ENCODE measurements at regions not wholly inside any gene's neighbourhood (a gene's known extent, or its start where the extent isn't known, plus 50 kb on each side); places are given as distances from the start of the nearest gene placed in this dataset.
"Not testable (repeated sequence)": the region's sequence is repeated elsewhere in the genome, so short reads cannot be mapped to it uniquely, and the experiment has no call there.

- H3K27ac ChIP-seq, result no peak overlapping the region
- no peak for TF ChIP-seq CTCF (conservative IDR thresholded peaks at IDR 0.05)
Measured at GRCh38 chr22:34639911-34640310, 426.0 kb upstream of the ISX start.

GRCh38 chr22:34645375-34645774, 420.6 kb upstream of the ISX start:
- peak; percentile 23; the same call in 1 of the 2 replicates for TF ChIP-seq CTCF (conservative IDR thresholded peaks at IDR 0.05)
- H3K27ac ChIP-seq, result no peak overlapping the region

GRCh38 chr22:34669001-34669400, 397.0 kb upstream of the ISX start:
- no peak overlapping the region for H3K27ac ChIP-seq
- TF ChIP-seq CTCF (conservative IDR thresholded peaks at IDR 0.05), result no peak

GRCh38 chr22:34683031-34683430, 382.9 kb upstream of the ISX start:
- not testable (repeated sequence) for H3K27ac ChIP-seq

GRCh38 chr22:34684278-34684677, 381.7 kb upstream of the ISX start:
- not testable (repeated sequence) for H3K27ac ChIP-seq

- TF ChIP-seq CTCF (conservative IDR thresholded peaks at IDR 0.05), result no peak
- H3K27ac ChIP-seq, result no peak overlapping the region
Measured at GRCh38 chr22:34687116-34687515, 378.8 kb upstream of the ISX start.

- no peak overlapping the region for H3K27ac ChIP-seq
- no peak for TF ChIP-seq CTCF (conservative IDR thresholded peaks at IDR 0.05)
Measured at GRCh38 chr22:34688825-34689224, 377.1 kb upstream of the ISX start.

GRCh38 chr22:34696557-34696956, 369.4 kb upstream of the ISX start:
- TF ChIP-seq CTCF (conservative IDR thresholded peaks at IDR 0.05), result no peak

GRCh38 chr22:34702279-34702678, 363.7 kb upstream of the ISX start:
- no peak overlapping the region for H3K27ac ChIP-seq
- TF ChIP-seq CTCF (conservative IDR thresholded peaks at IDR 0.05), result no peak

More at GRCh38 chr22:34696557-34696956, 369.4 kb upstream of the ISX start:
- no peak overlapping the region for H3K27ac ChIP-seq
